GM18508 (cell line): ENCODE measurements at regions not wholly inside any gene's neighbourhood (a gene's known extent, or its start where the extent isn't known, plus 50 kb on each side); places are given as distances from the start of the nearest gene placed in this dataset.

Source experiments
- ATAC-seq: cut with Tn5 transposase; IDR thresholded peaks from one replicate; pipeline ENCODE4 v1.9.1; 2021; ENCODE audit warnings: moderate number of reproducible peaks; ENCODE audit not compliant: insufficient read depth, unreplicated experiment

GRCh38 chr5:99102073-99102697 is 173.4 kb upstream of the CHD1 start:
- ATAC-seq = no peak

DNA sequence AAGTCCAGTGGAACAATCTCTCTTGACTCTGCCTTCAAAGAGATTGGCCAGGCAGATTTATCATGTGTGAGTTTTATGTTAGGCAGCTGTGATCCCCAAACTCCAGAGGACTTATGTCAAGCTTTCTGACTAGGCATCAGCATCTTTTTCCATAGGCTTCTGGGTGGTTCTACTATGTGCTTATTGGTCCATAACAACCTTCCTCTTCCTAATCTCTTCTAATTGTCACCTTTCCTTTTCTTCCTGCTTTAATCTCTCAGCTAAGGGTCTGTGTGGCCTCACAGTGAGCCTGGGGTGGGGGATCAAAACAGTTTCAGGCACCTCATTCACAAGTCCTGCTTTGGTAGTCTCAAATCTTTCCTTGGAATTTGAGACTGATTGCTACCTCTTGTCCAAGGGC is 170.9 kb upstream of the CHD1 start:
- ATAC-seq = no peak

DNA sequence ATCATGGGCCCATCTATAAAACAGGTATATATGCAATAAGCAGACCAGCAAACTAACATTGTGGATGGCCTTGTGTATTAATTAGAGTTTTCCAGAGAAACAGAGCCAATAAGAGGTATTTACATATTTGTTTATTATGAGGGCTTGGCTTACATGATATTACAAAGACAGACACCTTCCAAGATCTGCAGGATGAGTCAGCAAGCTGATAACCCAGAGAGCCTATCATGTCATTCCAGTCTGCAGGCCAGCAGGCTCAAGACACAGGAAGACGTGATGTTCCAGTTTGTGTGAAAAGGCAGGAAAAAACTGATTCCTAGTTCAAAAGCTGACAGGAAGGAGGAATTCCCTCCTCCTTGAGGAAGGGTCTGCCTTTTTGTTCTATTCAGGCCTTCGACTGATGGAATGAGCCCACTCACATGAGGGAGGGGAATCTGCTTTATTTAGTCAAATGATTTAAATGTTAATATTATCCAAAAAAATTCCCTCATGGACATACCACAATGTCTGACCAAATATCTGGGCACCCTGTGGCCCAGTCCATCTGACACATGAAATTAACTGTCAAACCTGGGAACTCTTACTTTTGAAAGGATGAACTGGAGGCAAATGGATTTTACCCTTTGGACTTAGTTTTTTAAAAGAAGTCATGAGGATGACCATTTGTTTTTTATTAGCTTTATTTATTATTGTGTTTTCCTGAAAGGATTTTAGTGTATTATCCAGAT is 161.2 kb upstream of the CHD1 start:
- ATAC-seq = no peak

DNA sequence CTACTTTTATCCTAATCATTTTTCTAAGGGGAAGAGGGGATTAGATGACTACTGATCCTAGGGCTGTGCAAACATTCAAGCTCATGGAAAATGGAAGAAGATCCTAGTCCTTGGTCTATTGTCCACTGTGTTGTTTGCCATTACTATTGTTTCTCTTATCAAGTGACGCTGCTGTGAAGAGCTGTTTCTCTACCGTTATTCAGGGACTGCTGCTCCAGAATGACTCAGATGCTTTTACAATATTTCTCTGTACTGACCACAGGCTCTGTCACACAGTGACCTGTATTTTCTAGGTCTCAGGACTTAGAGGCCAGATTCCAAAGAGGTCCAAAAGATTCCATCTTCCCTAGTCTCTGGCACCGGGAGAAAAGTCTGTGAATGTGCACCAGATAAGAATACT is 159.5 kb upstream of the CHD1 start:
- ATAC-seq = no peak

GRCh38 chr5:99083197-99083596 is 154.4 kb upstream of the CHD1 start:
- ATAC-seq = no peak

DNA sequence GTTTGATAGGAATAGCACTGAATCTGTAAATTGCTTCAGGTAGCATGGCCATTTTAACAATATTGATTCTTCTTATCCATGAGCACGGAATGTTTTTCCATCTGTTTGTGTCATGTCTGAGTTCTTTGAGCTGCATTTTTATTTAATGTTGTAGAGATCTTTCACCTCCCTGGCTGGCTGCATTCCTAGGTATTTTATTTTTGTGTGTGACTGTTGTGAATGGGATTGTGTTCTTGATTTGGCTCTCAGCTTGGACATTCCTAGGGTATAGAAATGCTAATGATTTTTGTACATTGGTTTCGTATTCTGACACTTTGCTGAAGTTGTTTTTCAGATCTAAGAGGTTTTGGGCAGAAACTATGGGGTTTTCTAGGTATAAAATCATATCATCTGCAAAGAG is 152.9 kb upstream of the CHD1 start:
- ATAC-seq = no peak

DNA sequence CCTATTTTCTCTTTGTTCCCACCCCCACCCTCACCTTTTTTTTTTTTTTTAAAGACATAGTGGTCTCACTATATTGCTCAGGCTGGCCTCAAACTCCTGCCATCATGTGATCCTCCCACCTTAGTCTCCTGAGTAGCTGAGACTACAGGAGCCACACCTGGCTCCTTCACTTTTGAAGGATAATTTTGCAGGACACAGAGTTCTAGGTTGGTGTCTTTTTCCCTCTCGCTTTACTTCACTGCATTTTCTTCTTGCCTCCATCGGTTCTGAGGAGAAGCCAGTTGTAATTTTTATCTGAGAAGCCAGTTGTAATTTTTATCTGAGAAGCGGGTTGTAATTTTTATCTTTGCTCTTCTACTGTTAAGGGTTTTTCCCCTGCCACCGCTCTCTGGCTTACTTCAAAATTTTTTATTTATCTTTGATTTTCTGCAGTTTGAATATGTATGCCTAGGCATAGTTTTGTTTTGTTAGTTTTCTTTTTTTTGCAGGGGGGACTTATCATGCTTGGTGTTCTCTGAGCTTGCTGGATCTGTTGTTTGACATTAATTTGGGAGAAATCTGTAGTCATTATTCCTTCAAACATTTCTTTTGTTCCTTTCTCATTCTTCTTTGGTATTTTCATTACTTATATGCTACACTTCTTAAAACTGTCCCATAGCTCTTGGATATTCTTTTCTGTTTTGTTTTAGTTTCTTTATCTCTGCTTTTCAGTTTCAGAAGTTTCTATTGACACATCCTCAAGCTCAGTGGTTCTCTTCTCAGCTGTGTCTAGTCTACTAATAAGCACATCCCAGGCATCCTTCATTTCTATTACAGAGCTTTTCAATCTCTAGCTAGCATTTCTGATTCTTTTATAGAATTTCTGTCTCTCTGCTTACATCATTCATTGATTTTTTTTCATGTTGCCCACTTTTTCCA is 148.2 kb upstream of the CHD1 start:
- ATAC-seq = peak; percentile 62

GRCh38 chr5:99072846-99073245 is 144.0 kb upstream of the CHD1 start:
- no peak for ATAC-seq

GRCh38 chr5:99070822-99071221 is 142.0 kb upstream of the CHD1 start:
- no peak for ATAC-seq

GRCh38 chr5:99070362-99070761 is 141.6 kb upstream of the CHD1 start:
- no peak for ATAC-seq

GRCh38 chr5:99068944-99069650 is 140.3 kb upstream of the CHD1 start:
- peak; percentile 82 for ATAC-seq

DNA sequence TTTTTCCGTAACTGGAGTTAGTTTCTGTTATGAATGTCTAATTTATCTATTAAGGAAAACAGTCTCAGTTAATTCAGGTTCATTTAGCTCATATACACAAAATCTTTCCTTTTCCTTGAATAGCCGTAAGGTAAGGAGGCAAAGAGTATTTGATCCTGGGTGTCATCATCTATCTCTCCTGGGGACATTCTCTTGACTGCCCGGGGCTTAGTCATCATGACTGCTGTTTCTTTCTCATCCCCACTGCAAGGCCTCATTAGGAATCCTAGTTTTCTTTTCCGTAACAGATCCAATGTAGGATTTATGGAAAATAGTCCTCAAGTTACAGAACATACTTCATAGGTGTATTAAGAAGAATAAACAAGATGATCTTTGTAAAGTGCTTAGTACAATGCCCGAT is 134.9 kb upstream of the CHD1 start:
- no peak for ATAC-seq

- ATAC-seq = no peak
These were observed 132.9 kb upstream of the CHD1 start for GRCh38 chr5:99061711-99062110.

DNA sequence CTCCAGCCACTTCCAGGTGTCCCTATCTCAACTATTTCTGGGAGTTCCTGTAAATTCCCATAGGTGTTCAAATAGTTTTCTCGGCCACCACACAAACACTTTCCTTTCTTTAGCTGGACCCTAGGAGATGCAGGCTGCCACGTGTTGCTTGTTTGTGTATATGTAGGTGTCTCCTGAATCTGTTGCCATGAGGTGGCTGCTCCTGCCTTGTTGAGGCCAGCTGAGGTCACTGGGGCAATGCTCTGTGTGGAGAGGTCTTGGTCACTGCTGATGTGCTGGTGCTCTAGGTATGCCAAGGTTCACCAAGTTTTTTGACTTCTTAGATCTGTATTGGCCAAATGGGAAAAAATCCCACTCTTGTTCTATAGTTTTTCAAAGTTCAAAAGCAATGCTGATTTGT is 132.5 kb upstream of the CHD1 start:
- no peak for ATAC-seq

GRCh38 chr5:99060306-99061261 is 131.8 kb upstream of the CHD1 start:
- no peak for ATAC-seq

- ATAC-seq = peak; percentile 57
These were observed 130.9 kb upstream of the CHD1 start for GRCh38 chr5:99059685-99060084.

- ATAC-seq = no peak
These were observed 129.7 kb upstream of the CHD1 start for GRCh38 chr5:99058466-99058865.

DNA sequence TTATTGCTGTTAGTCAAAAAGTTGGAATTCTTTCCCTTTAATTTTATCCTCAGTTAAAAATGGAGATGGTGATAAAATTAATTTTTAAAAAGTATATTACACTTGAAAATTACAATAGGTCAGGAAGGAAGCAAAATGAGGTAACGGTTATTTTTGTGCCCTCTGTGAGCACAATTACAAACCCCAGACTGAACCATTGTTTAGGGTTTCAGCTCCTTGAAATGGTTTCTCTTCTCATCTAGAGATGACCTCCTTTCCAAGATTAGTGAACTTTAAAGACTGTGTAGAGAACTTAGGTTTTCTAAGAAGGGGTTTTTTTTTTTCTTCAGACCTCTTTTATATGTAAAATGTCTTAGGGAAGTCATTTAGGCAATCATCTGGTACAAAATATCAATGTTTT is 126.2 kb upstream of the CHD1 start:
- ATAC-seq = no peak

DNA sequence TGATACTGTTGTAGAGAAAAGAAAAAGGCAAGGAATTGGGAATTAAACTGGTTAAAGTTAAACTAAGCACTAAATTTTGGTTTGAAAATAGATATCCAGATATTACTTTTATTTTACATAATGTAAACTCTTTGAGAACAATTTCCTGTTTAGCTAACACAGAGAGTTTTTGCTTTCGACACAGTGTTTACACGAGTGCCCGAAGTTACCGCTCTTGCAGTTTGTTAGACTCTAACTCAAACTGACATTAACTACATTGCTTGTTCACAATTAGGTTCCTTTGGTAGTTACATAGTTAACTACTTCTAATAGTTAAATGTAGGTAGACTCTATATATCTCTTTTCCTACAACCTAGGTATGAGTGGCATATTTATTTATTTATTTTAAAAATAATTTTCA is 117.1 kb upstream of the CHD1 start:
- no peak for ATAC-seq
